ENCODE measurements at regions not wholly inside any gene's neighbourhood (a gene's known extent, or its start where the extent isn't known, plus 50 kb on each side); places are given as distances from the start of the nearest gene placed in this dataset.

DNA sequence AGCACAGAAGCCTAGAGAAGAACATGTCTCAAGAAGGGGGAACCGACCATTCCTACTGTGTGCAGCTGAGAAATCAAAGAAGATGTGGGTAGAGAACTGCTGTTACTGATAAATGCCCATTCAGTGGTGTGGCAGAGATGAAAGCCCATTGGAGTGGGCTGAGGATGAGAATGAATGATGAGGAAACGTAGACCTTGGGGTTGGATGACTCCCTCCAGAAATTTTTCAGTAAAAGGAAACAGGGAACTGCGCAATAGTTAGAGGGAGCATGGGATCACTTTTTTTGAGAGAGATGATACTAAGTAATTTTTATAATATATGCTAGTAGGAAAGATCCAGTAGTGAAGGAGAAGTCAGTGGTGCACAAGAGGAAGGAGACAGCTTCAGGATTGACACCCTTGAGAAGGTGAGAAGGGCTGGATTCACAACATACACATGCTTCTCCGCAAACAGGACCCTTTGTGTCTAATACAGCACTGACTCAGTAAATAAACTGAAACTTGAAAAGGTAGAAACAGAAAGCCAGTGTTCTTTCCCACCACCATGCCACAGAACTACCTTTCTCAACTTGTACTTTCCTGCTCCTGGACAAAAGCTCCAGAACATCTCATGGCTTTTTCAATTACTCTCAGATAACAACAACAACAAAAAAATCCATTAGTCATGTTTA lies 104.7 kb upstream of the IL6 start:
- Mint-ChIP-seq H3K4me1 (no peaks in the 10 kb centered on the region), H3K27me3 (ENCODE audit: low read depth) (no peaks in the 10 kb centered on the region), H3K4me3 (no peak overlapping the region), H3K27ac (no peak overlapping the region; the same call in 1 of the 2 replicates), H3K9me3 (peaks cover 39% of the 10 kb centered on the region), H3K36me3 (peaks cover 21% of the 10 kb centered on the region)
- ATAC-seq (no peak), DNase-seq (ENCODE audit: low spot score) (no peak)
- POLR2A ChIA-PET = no interaction called here
- CTCF ChIA-PET = no interaction called here
- no peak for TF ChIP-seq ESRRA (CRISPR knock-in tag; IDR thresholded peaks at IDR 0.05; ENCODE audit: borderline replicate concordance)
- TF ChIP-seq, protein P1, sequence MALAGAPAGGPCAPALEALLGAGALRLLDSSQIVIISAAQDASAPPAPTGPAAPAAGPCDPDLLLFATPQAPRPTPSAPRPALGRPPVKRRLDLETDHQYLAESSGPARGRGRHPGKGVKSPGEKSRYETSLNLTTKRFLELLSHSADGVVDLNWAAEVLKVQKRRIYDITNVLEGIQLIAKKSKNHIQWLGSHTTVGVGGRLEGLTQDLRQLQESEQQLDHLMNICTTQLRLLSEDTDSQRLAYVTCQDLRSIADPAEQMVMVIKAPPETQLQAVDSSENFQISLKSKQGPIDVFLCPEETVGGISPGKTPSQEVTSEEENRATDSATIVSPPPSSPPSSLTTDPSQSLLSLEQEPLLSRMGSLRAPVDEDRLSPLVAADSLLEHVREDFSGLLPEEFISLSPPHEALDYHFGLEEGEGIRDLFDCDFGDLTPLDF (CRISPR knock-in tag; IDR thresholded peaks at IDR 0.05) = no peak
- TF ChIP-seq, protein P2, sequence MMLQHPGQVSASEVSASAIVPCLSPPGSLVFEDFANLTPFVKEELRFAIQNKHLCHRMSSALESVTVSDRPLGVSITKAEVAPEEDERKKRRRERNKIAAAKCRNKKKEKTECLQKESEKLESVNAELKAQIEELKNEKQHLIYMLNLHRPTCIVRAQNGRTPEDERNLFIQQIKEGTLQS (CRISPR knock-in tag; conservative IDR thresholded peaks at IDR 0.05) = no peak
- TF ChIP-seq, protein P3, sequence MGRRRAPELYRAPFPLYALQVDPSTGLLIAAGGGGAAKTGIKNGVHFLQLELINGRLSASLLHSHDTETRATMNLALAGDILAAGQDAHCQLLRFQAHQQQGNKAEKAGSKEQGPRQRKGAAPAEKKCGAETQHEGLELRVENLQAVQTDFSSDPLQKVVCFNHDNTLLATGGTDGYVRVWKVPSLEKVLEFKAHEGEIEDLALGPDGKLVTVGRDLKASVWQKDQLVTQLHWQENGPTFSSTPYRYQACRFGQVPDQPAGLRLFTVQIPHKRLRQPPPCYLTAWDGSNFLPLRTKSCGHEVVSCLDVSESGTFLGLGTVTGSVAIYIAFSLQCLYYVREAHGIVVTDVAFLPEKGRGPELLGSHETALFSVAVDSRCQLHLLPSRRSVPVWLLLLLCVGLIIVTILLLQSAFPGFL (CRISPR knock-in tag; IDR thresholded peaks at IDR 0.05; ENCODE audit: borderline replicate concordance) = no peak
- TF ChIP-seq, protein P4, sequence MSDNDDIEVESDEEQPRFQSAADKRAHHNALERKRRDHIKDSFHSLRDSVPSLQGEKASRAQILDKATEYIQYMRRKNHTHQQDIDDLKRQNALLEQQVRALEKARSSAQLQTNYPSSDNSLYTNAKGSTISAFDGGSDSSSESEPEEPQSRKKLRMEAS (CRISPR knock-in tag; IDR thresholded peaks at IDR 0.05) = no peak
- TF ChIP-seq OVOL2 (CRISPR knock-in tag; IDR thresholded peaks at IDR 0.05; ENCODE audit: borderline replicate concordance) = no peak
- no peak for TF ChIP-seq TEAD4 (CRISPR knock-in tag; IDR thresholded peaks at IDR 0.05)
- TF ChIP-seq ATF1 (CRISPR knock-in tag; IDR thresholded peaks at IDR 0.05) = no peak
- no peak for TF ChIP-seq ZNF121 (CRISPR knock-in tag; IDR thresholded peaks at IDR 0.05)

DNA sequence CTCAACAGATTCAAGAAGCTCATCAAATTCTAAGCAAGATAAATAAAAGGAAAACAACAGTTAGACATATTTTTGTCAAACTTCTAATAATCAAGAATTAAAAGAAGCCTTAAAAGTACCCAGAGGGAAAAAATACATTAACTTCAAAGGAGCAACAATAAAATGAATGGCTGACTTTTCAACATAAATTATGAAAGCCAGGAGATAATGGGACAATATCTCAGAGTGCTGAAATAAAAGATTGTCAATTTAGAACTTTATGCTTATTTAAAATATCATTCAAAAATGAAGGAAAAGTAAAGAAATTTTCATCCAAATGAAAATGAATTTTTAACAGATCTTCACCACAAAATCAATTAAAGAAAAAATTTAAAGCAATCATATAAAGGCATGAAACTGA lies 108.5 kb upstream of the IL6 start:
- ChIA-PET CTCF (interaction anchor here (1.0 kb wide), 1 partner anchor 32 kb away, joined by 3 read pairs; no protein-coding TSS in a partner anchor), POLR2A (no interaction called here)
- ATAC-seq (no peak), DNase-seq (ENCODE audit: low spot score) (no peak)
- H3K9me3 Mint-ChIP-seq = peaks cover 52% of the 10 kb centered on the region
- H3K36me3 Mint-ChIP-seq = peaks cover 29% of the 10 kb centered on the region
- TF ChIP-seq ZNF317 (CRISPR knock-in tag; IDR thresholded peaks at IDR 0.05; ENCODE audit: borderline replicate concordance, low read depth) = peak; percentile 88
- TF ChIP-seq, protein P5, sequence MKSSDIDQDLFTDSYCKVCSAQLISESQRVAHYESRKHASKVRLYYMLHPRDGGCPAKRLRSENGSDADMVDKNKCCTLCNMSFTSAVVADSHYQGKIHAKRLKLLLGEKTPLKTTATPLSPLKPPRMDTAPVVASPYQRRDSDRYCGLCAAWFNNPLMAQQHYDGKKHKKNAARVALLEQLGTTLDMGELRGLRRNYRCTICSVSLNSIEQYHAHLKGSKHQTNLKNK (CRISPR knock-in tag; IDR thresholded peaks at IDR 0.05) = no peak
- no peaks in the 10 kb centered on the region for H3K4me1 Mint-ChIP-seq
- H3K27ac Mint-ChIP-seq = no peak overlapping the region
- no peak overlapping the region for H3K4me3 Mint-ChIP-seq
- no peaks in the 10 kb centered on the region for H3K27me3 Mint-ChIP-seq (ENCODE audit: low read depth)

DNA sequence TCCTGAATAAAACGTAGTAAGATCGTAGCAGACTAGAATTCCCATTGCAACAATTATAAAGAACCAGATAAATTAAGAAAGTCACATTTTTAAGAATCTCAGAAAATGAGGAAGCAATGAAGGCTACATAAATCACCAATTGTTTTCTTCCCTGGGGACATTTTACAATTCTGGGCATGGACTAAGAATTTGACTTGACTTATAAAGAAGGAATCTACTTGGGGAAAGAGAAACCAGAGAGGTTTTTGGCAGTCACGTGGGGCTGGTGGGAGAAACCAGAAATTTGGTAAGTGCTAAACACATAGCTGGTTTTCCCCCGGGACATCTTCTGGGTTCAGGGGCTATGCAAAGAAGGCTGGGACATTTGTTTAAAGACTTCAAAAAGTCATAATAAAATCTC lies 109.8 kb upstream of the IL6 start:
- peaks cover 52% of the 10 kb centered on the region for H3K9me3 Mint-ChIP-seq
- TF ChIP-seq, protein P6, sequence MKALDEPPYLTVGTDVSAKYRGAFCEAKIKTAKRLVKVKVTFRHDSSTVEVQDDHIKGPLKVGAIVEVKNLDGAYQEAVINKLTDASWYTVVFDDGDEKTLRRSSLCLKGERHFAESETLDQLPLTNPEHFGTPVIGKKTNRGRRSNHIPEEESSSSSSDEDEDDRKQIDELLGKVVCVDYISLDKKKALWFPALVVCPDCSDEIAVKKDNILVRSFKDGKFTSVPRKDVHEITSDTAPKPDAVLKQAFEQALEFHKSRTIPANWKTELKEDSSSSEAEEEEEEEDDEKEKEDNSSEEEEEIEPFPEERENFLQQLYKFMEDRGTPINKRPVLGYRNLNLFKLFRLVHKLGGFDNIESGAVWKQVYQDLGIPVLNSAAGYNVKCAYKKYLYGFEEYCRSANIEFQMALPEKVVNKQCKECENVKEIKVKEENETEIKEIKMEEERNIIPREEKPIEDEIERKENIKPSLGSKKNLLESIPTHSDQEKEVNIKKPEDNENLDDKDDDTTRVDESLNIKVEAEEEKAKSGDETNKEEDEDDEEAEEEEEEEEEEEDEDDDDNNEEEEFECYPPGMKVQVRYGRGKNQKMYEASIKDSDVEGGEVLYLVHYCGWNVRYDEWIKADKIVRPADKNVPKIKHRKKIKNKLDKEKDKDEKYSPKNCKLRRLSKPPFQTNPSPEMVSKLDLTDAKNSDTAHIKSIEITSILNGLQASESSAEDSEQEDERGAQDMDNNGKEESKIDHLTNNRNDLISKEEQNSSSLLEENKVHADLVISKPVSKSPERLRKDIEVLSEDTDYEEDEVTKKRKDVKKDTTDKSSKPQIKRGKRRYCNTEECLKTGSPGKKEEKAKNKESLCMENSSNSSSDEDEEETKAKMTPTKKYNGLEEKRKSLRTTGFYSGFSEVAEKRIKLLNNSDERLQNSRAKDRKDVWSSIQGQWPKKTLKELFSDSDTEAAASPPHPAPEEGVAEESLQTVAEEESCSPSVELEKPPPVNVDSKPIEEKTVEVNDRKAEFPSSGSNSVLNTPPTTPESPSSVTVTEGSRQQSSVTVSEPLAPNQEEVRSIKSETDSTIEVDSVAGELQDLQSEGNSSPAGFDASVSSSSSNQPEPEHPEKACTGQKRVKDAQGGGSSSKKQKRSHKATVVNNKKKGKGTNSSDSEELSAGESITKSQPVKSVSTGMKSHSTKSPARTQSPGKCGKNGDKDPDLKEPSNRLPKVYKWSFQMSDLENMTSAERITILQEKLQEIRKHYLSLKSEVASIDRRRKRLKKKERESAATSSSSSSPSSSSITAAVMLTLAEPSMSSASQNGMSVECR (CRISPR knock-in tag; IDR thresholded peaks at IDR 0.05; ENCODE audit: borderline replicate concordance) = no peak
- TF ChIP-seq ZNF416 (CRISPR knock-in tag; IDR thresholded peaks at IDR 0.05) = no peak
- no peak for TF ChIP-seq ZNF317 (CRISPR knock-in tag; IDR thresholded peaks at IDR 0.05; ENCODE audit: borderline replicate concordance, low read depth)
- no peak for TF ChIP-seq SMAD4 (CRISPR knock-in tag; IDR thresholded peaks at IDR 0.05)
- TF ChIP-seq MYBL2 (CRISPR knock-in tag; IDR thresholded peaks at IDR 0.05) = no peak
- no peak for TF ChIP-seq TCF7 (CRISPR knock-in tag; IDR thresholded peaks at IDR 0.05; ENCODE audit: low read depth)
- TF ChIP-seq ELF4 (CRISPR knock-in tag; IDR thresholded peaks at IDR 0.05; ENCODE audit: low read depth) = no peak
- no peak for TF ChIP-seq RELA (CRISPR knock-in tag; IDR thresholded peaks at IDR 0.05; ENCODE audit: borderline replicate concordance)
- no peak for TF ChIP-seq GTF2I (CRISPR knock-in tag; conservative IDR thresholded peaks at IDR 0.05)
- TF ChIP-seq, protein P7, sequence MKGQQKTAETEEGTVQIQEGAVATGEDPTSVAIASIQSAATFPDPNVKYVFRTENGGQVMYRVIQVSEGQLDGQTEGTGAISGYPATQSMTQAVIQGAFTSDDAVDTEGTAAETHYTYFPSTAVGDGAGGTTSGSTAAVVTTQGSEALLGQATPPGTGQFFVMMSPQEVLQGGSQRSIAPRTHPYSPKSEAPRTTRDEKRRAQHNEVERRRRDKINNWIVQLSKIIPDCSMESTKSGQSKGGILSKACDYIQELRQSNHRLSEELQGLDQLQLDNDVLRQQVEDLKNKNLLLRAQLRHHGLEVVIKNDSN (CRISPR knock-in tag; IDR thresholded peaks at IDR 0.05) = no peak
- peaks cover 13% of the 10 kb centered on the region for H3K4me1 Mint-ChIP-seq
- H3K4me3 Mint-ChIP-seq = no peak overlapping the region
- POLR2A ChIA-PET = no interaction called here
- H3K36me3 Mint-ChIP-seq = peaks cover 29% of the 10 kb centered on the region
- H3K27me3 Mint-ChIP-seq (ENCODE audit: low read depth) = no peaks in the 10 kb centered on the region
- no peak for ATAC-seq
- CTCF ChIA-PET = no interaction called here
- no peak for DNase-seq (ENCODE audit: low spot score)
- no peak overlapping the region for H3K27ac Mint-ChIP-seq

Measured in WTC11 (cell line).